ENCODE measurements at regions not wholly inside any gene's neighbourhood (a gene's known extent, or its start where the extent isn't known, plus 50 kb on each side); places are given as distances from the start of the nearest gene placed in this dataset.
"Not testable (repeated sequence)": the region's sequence is repeated elsewhere in the genome, so short reads cannot be mapped to it uniquely, and the experiment has no call there.

GRCh38 chr17:20800146-20800545 lies 220.6 kb downstream of the CDRT15L2 start:
- ATAC-seq: no peak
- no peak for DNase-seq
- intact Hi-C loops (cut with DNase I, micrococcal nuclease): no loop called here
- Histone ChIP-seq H3K4me3 (no peak overlapping the region), H3K9me3 (no peaks in the 10 kb centered on the region), H3K4me1 (ENCODE audit: low read depth) (no peaks in the 10 kb centered on the region), H3K36me3 (ENCODE audit: low read depth) (no peaks in the 10 kb centered on the region)
- no peak for TF ChIP-seq CTCF (IDR thresholded peaks at IDR 0.05)

- Histone ChIP-seq H3K36me3 (ENCODE audit: low read depth) (no peaks in the 10 kb centered on the region), H3K4me3 (no peak overlapping the region), H3K9me3 (no peaks in the 10 kb centered on the region), H3K4me1 (ENCODE audit: low read depth) (no peaks in the 10 kb centered on the region)
- no peak for TF ChIP-seq CTCF (IDR thresholded peaks at IDR 0.05)
- DNase-seq (no peak), ATAC-seq (no peak)
- intact Hi-C loops (cut with DNase I, micrococcal nuclease): no loop called here
Measured at GRCh38 chr17:20805751-20806150, 226.2 kb downstream of the CDRT15L2 start.

- intact Hi-C loops (cut with DNase I, micrococcal nuclease); H3K9me3 ChIP-seq; DNase-seq; H3K4me3 ChIP-seq; H3K4me1 ChIP-seq (ENCODE audit: low read depth); H3K36me3 ChIP-seq (ENCODE audit: low read depth); ATAC-seq: not testable (repeated sequence)
Measured at GRCh38 chr17:20807566-20807965, 228.0 kb downstream of the CDRT15L2 start.

GRCh38 chr17:20815410-20815809 lies 227.4 kb downstream of the USP22 start:
- H3K9me3 ChIP-seq; H3K4me1 ChIP-seq (ENCODE audit: low read depth); ATAC-seq; H3K4me3 ChIP-seq; DNase-seq; H3K36me3 ChIP-seq (ENCODE audit: low read depth); intact Hi-C loops (cut with DNase I, micrococcal nuclease): not testable (repeated sequence)

GRCh38 chr17:20823905-20824304 lies 218.9 kb downstream of the USP22 start:
- H3K9me3 ChIP-seq: no peaks in the 10 kb centered on the region
- no peak for TF ChIP-seq CTCF (IDR thresholded peaks at IDR 0.05)
- no peak overlapping the region for H3K4me3 ChIP-seq
- no peaks in the 10 kb centered on the region for H3K36me3 ChIP-seq (ENCODE audit: low read depth)
- no peaks in the 10 kb centered on the region for H3K4me1 ChIP-seq (ENCODE audit: low read depth)
- DNase-seq (no peak), ATAC-seq (no peak)
- intact Hi-C loops (cut with DNase I, micrococcal nuclease): no loop called here

- Histone ChIP-seq H3K4me3 (no peak overlapping the region), H3K4me1 (ENCODE audit: low read depth) (no peaks in the 10 kb centered on the region), H3K9me3 (no peaks in the 10 kb centered on the region), H3K36me3 (ENCODE audit: low read depth) (no peaks in the 10 kb centered on the region)
- DNase-seq (no peak), ATAC-seq (no peak)
- intact Hi-C loops (cut with DNase I, micrococcal nuclease): no loop called here
- no peak for TF ChIP-seq CTCF (IDR thresholded peaks at IDR 0.05)
Measured at GRCh38 chr17:20825539-20825938, 217.3 kb downstream of the USP22 start.

- H3K36me3 ChIP-seq (ENCODE audit: low read depth); H3K4me1 ChIP-seq (ENCODE audit: low read depth); H3K4me3 ChIP-seq; intact Hi-C loops (cut with DNase I, micrococcal nuclease); ATAC-seq; DNase-seq; H3K9me3 ChIP-seq: not testable (repeated sequence)
Measured at GRCh38 chr17:20840453-20840852, 202.4 kb downstream of the USP22 start.

GRCh38 chr17:20840987-20841865 lies 201.6 kb downstream of the USP22 start:
- ATAC-seq; H3K9me3 ChIP-seq; H3K36me3 ChIP-seq (ENCODE audit: low read depth); intact Hi-C loops (cut with DNase I, micrococcal nuclease); DNase-seq; H3K4me1 ChIP-seq (ENCODE audit: low read depth); H3K4me3 ChIP-seq: not testable (repeated sequence)

- H3K4me1 ChIP-seq (ENCODE audit: low read depth); ATAC-seq; H3K4me3 ChIP-seq; H3K36me3 ChIP-seq (ENCODE audit: low read depth); DNase-seq; intact Hi-C loops (cut with DNase I, micrococcal nuclease); H3K9me3 ChIP-seq: not testable (repeated sequence)
Measured at GRCh38 chr17:20842012-20842411, 200.8 kb downstream of the USP22 start.

GRCh38 chr17:20843261-20843660 lies 199.6 kb downstream of the USP22 start:
- H3K9me3 ChIP-seq; intact Hi-C loops (cut with DNase I, micrococcal nuclease); H3K4me3 ChIP-seq; H3K36me3 ChIP-seq (ENCODE audit: low read depth); H3K4me1 ChIP-seq (ENCODE audit: low read depth); ATAC-seq; DNase-seq: not testable (repeated sequence)
